Effector CD8-positive, alpha-beta T cell (primary cell): ENCODE measurements at regions not wholly inside any gene's neighbourhood (a gene's known extent, or its start where the extent isn't known, plus 50 kb on each side); places are given as distances from the start of the nearest gene placed in this dataset.

Experiments
- DNase-seq: peaks from one replicate; lab custom pipeline; 2025; lab: John Stamatoyannopoulos, UW

DNA sequence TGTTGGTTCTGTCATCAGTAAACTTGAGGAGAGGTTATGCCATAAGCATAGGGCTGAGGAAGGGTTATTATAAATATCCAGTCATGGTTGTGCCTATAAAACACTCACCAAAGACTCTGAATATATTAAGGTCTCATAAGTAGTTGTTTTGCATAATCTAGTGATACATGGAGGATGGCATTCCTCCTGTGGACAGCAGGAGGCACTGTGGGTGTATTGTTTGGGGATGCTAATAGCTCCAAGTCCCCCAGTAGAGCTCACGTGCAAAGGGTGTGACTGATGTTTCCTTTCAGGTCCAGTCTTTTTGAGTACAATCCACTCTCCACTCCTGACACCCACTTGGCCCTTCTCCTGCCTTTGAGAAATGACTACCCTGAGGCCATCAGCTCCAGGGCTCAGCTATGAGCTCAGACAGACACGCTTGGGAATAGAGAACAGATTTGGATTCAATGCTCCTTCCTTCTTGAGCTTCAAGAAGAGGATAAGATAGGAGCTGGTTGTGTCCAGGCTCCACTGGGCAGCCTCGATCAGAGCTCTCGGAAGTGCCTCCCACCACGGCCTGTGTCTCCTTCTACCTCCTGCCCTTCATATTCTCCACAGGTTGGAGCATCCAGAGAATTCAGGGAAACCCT, 85.2 kb upstream of the IGLL5 start:
- no peak for DNase-seq

DNA sequence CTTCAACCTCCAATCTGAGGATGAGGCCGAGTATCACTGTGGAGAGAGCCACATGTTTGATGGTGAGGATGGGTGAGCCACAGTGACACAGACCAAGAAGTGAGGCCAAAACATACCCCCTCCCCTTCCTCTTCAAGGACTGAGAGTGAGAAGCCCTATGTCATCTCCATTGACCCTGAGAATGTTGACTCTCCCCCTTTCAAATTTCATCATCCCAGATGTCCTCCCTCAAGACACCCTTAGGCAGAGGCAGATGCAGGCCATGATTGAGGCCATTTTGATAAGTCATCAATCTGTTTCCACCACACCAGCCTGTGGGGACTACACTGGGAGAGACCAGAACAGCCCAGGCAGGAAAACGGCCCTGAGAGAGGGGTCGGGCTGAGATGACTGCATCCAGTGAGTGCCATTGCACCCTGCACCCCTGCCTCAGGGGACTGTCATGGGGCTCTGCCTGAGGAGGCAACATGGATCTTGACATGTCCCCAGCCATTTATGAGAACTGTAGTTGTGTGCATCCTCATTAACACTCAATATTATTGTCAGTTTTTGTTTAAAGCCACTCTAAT, 84.2 kb upstream of the IGLL5 start:
- DNase-seq: no peak

DNA sequence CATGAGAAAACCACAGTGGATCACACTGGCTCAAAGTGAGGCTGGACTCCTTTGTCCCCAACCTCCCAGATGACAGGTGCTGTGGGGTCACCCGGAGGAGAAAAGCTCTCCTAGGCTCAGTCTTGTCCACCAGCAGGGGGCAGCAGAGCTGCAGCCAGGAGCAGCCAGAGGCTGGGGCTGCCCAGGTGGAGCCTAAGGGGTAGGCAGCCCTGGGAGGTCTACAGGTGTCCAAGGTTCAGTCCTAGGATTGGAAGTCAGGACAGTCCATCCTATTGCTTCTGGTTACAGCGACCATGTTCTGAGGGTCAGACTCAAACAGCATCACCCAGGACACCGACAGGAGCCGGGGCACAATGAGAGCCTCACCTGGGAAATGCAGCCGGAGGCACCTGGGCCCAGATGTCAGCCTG, 77.6 kb upstream of the IGLL5 start:
- DNase-seq: peak; percentile 70

DNA sequence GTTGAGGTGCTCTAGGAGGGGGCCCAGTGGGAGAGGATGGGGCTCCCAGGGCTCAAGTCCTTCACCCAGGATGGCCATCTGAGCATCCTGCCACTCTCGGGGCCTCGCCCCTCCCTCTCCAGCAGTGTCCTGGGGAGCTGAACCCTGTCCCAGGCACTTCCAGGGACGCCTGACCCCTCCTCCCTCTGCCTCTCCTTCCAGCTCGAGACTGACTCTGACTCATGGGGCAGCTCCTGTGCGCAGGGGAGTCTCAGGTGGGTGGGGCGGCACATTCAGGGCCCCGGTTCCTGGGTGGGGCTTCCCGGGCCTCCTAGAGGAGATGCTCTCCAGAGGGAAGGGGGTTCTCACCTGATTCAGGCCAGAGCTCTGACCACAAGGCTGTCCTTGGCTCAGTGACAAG, 77.1 kb upstream of the IGLL5 start:
- no peak for DNase-seq

DNA sequence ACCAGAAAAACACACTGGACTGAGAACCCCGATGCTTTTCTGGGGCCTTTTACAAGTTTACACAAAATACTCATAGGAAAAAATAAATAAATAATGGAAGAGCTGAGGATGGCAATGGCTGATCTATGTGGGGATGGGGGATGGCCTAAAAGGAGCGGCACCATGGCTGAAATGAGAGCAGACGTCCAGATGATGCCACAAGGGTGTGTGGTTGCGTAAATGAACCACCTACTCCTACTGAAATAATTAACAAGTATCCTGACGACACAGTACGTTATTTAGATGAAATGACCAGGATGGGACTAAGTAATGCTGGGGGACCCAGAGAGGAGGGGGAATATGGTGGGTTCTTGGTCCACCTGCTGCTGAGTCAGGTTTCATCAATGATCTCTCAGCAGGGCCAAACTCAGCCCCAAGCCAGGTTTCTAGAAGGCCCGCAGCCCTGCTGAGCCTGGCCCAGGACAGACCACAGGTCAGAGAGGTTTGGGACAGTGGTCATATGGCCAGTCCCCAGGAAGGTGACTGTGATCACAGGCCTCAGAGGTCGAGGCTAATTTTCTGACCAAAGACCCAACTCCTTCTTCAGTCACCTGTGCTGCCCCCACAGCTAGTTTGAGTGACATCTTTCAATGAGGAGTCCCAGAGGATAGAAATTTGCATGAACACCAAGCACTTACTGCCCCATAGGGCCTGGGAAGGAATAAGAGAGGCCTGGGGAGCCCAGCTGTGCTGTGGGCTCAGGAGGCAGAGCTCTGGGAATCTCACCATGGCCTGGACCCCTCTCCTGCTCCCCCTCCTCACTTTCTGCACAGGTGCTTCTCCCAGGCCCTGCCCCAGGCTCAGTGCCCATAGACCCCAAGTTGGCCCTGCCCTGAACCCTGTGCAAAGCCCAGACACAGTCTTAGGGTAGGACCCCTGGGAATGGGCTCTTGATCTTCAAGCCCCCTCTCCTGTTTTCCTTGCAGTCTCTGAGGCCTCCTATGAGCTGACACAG, 76.3 kb upstream of the IGLL5 start:
- no peak for DNase-seq

DNA sequence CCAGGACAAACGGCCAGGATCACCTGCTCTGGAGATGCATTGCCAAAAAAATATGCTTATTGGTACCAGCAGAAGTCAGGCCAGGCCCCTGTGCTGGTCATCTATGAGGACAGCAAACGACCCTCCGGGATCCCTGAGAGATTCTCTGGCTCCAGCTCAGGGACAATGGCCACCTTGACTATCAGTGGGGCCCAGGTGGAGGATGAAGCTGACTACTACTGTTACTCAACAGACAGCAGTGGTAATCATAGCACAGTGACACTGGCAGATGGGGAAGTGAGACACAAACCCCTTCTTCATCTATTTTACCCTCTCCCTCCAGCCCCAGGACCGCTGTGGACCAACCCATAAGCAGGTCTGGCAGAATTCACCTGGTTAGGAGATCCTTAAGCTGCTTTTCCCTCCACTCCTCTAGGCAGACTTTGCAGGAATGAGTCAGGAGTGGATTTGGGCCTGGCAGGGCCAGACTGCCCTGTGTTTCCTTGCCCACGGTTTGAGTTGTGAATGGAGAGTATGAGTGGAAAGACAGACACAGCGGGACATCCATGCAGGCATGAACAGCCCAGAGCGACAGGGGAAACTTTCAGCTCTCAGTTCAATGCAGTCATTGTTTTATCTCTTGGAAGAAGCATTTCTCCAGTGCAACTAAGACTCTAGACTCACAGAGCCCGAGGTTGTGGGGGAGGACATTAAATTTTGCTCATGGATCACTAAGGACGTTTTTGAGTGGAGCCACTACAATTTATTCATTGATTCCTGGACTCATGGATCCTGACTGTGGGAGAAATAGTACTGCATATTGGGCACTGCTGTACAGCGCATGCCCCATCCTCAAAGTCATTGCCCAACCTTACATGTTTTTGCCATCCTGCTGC, 75.3 kb upstream of the IGLL5 start:
- no peak for DNase-seq

DNA sequence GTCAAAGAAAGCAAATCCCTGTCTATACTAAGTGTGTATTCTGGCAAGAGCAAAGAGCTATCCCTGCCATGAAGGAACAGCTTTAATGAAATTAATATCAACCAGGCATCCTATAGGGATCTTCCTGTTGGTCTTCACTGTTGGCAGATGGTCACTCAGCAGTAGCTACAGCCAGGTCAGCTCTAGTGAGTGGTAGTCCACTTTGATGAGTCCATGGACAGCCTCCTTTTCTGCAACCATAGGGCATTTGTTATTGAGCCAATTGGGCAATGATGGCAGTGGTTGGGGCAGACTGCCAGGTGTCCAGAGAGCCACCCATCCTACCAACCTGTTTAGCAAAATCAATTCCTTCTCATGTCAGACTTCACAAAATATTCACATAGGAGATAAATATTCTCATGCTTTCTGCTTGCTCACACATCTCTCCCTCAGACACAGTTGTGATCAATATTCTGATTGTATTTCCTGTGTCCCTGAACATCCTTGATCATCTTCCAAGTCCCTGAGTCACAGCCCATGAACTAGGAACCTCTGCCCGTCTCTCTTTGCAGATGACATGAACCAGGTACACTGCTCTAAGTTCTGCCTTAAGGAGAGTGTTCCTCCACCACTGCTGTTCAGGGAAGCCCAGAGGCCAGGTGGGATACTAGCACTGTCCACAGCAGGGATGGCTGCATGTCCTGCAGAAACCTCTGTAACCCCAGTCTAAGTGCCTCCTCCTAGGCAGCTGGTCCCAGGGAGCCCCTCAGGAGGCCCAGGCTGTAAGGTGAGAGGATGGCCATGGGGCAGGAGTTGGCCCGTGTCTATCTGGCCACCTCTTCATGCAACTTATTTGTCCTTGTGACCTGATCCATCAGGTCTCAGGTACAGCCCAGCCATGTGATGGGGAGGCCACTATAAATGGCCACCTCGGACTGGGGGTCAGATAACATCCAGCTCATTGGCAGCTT, 74.2 kb upstream of the IGLL5 start:
- no peak for DNase-seq

DNA sequence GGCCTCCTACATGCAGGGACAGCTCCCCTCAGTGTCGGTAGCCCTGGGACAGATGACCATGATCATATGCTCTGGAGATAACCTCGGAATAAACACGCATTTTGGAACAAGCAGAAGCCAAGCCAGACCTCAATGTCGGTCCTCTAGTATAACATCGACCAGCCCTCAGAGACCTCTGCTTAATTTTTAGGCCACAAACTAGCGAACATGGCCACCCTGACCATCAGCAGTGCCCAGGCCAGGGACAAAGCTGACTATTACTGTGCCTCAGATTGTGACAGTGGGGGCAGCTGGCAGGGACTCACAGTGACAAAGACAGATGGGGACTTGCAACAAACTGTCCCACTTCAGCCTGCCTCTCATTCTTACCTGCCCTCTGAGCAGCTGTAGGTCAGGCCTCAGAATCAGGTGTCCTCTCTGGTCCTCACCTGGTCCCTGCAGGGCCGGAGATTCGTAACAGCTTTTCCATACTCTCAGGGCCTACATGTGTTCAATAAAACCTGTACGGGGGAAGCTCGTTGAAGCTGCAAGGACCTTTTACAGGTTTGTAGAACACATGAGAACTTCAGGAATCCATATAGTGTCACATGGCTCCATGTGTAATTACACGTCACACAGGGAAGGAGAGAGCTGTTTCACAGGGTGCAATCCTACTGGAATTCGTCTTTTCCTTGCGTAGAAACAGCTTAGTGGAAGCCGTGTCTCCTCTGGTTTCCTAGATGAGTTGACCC, 72.8 kb upstream of the IGLL5 start:
- DNase-seq: no peak

DNA sequence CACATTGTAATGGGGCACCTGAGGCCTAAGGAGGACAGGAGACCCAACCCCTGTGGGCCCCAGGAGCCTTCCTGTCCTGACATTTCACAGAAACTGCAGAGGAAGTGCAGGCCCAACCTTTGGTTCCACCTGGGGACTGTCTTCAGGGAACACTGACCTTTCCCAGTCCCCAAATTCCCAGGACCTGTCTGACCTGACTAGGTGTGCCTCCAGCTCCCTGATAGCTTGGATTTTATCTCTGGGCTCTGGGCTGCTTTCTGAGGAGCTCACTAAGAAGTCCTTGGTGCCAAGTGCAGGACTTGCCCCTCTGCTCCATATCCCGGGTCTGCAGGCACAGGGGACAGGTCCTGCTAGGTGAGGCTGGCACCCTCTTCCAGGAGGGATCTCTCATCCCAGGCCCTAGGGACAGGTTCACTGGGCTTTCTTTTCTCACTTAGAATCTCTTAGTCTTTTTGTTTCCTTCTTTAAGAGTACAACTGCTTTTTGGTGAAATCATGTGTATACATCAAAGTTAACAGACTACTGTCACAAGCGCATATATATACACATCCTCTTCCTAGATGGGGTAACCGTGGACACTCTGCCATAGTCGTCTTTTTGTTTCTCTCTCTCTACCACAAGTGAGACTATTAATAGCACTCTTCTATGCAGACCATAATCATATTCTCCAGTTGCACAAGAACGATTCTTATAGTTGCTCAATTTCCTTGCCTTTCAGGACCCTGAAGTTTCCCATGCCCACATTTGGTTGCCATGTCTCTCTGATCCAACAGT, 72.0 kb upstream of the IGLL5 start:
- no peak for DNase-seq

DNA sequence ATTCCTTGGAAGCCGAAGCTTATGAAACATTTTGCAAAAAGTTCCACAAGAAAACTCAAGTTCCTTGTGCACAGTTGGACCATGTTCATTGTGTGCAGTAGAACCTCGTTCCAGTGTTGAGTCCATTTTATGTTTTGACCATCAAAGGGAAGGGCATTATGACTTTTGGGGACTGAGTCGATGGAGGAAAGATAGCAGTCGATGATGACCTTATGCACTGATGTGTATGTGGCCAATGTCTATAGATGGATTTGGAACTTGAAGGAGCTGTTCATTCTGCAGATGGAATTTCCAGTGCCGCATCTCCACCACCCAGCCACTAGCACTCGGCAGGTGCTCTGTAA, 71.5 kb upstream of the IGLL5 start:
- DNase-seq: no peak

DNA sequence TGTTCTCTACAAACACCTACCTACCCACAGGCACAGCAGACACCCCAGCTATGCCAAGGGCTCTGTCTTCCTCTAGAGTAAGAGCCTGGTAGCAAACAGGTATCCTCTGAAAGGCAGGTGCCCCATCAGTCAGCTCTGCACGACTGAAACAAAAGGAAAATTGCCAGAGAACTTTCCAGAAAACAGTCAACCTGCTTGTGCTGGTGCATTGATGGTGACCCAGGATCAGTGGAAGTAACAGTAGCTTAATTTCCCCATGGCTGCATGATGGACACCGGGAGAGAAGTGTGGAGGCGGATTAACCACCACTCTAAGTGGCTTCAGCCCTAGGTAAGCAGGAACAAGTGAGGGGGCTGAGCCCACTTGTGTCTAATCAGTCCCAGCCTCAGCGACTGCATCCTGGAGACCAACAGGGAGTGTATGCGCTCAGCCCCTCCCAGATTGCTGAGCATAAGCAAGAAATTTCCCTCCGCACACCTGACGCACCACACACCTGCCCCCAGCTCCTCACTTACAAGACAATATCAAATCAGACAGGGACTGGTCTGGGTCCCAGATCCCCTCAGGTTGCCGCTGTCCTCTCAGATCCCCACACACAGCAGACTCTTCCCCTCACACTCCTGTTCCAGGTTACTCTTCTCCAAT, 70.7 kb upstream of the IGLL5 start:
- no peak for DNase-seq

DNA sequence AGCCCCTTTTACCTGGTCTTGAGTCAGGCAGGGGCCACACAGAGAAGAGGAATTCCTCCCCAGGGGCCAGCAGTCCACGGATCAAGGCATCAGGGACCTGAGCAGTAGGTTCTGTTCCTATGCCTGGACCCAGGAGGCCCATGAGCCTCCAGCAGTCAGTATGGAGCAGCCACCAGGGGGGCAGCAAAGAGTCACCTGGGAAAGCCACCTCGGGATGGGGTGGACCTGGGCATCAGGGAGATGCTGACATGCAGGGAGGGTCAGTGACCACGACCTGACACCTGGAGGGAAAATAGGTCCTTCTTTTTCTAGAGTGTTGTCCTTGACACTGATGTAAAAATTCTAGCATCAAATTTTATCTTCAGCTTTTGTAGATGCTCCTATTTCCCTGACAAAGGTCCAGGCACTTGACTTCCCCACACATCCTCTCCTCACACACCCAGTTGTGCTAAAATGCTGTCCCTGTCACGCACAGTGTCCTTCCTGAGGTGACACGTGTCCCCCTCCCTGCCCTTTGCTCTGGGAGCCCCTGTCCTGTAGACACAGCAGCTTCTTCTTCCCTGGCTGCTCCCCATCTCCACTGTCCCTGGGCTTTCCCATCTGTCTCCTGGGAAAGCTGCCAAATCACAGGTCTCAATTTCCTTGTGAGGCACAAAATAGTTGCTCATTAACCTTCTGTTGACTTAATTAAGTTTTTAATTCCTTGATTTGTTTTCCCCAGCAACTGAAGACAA, 70.0 kb upstream of the IGLL5 start:
- no peak for DNase-seq

DNA sequence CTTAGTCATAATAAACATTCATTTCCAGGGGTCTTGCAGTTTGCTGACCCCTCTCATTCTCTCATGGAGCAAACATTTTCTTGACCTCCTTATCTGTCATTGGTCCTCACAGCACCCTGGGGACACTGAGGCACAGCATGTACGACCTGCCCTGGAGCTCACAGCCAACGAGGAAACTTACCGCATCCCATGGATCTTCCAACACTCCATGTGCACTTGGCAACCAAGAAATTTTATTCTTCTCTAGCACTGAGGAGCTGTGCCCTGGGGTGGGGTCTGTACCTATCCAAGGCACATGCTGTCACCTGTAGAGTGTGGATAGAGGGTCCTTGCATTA, 69.4 kb upstream of the IGLL5 start:
- no peak for DNase-seq

DNA sequence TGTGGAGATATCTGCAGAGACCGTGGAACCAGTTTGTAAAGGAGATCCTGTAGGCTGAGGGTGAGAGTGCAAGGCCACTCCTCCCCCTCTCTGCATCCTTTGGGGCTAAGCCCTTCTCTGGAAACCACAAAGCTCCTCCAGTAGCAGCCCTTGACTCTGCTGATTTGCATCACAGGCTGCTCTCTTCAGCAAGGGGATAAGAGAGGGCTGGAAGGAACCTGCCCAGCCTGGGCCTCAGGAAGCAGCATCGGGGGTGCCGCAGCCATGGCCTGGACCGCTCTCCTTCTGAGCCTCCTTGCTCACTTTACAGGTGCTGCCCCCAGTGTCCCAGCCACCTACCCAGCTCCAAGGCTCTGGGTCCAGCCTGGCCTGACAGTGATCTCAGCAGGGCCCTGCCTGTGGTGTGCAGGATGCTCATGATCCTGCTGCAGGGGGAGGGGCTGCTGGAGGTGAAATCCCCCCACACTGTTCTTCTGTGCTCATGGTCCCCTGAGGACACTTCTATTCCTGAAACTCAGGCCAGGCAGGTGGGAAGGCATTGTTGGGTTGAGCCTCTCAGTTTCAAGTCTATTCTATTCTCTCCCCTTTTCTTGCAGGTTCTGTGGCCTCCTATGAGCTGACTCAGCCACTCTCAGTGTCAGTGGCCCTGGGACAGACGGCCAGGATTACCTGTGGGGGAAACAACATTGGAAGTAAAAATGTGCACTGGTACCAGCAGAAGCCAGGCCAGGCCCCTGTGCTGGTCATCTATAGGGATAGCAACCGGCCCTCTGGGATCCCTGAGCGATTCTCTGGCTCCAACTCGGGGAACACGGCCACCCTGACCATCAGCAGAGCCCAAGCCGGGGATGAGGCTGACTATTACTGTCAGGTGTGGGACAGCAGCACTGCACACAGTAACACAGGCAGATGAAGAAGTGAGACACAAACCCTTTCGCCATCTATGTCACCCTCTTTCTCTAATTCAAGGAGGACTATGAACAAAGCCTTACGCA, 68.5 kb upstream of the IGLL5 start:
- no peak for DNase-seq

DNA sequence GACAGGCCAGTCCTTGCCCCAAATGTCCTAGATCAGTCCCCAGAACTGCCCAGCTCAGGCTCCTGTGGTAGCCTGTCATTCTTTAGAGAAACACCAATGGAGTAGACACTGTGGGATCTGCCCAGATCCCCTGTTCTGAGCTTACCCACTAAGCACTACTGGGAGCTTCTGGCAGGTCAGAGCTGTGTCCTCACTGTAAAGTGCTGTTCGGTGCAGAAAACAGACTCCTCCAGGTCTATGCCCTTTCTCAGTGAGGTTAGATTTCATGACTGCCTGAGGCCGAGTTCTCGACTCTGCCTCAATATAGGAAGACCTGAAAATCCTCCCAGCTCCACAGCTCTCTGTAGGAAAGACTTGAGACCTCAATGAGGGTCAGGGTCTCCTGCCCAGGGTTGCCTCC, 67.5 kb upstream of the IGLL5 start:
- no peak for DNase-seq

DNA sequence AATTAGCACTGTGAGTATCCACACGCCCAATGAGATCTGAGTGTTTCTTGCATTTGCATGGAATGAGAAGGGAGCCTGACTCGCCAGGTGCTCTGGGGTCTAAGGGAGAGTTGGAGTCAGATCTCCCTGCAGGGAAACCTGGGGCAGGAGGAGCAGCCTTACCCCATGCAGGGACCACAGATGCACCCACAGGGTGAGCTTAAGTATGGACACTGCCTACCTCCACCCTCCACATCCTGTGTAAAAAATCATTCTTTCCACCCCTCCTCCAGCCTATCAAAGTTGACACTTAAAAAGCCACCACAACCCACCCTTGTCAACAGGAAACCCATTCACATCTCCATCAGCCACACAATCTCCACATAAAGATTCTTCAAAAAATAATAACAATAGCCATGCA, 67.0 kb upstream of the IGLL5 start:
- no peak for DNase-seq

DNA sequence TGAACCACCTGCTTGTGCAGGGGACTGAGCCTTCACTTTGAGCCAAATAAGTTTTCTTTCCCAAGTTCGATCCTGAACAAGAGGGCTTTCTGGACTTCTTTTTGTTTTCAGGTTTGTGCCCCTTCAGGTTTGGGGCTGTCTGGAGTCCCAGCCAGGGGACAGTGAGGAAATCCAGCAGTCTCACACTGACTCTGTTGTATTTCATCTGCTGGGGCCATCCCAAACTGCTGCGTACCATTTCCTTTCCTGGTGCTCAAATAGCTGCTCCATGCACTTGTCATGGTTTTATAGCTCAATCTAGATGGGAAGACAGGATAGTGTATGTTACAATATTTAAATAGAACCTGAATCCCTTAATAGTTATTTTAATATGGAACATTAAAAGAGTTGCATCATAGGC, 66.3 kb upstream of the IGLL5 start:
- DNase-seq: no peak
